K562 (cell line): ENCODE measurements at regions not wholly inside any gene's neighbourhood (a gene's known extent, or its start where the extent isn't known, plus 50 kb on each side); places are given as distances from the start of the nearest gene placed in this dataset.

ENCODE experiments used
- ARID3B ChIP-seq: fragments of 250-450 bp; sonication (Bioruptor Pico); IDR thresholded peaks from 2 replicates; pipeline ENCODE4 v1.4.0; 2020; ENCODE audit warnings: borderline replicate concordance
- ATF6 ChIP-seq: sonication (generic); formaldehyde crosslinking; IDR thresholded peaks from 2 replicates; pipeline ENCODE4 v1.4.0; 2020; ENCODE audit warnings: mild to moderate bottlenecking, missing genetic modification reagents
- BRCA1 ChIP-seq, 2 experiments: fragments of 450-650 bp in 1 of 2; sonication (generic) in 1 of 2; formaldehyde crosslinking in 1 of 2; IDR thresholded peaks; 2 replicates each; pipeline versions ENCODE4 v1.5.0 to v1.6.1; 2017 to 2020; ENCODE audit warnings: mild to moderate bottlenecking in 1 of 2, missing genetic modification reagents in 1 of 2
- CBFA2T2 ChIP-seq: fragments of 450-650 bp; conservative IDR thresholded peaks from 2 replicates; pipeline ENCODE4 v1.6.1; 2017; ENCODE audit warnings: mild to moderate bottlenecking
- DACH1 ChIP-seq: fragments of 450-650 bp; IDR thresholded peaks from 2 replicates; pipeline ENCODE4 v1.6.1; 2018; ENCODE audit not compliant: partially characterized antibody
- ESRRB ChIP-seq: fragments of 250-450 bp; sonication (Bioruptor Pico); IDR thresholded peaks from 2 replicates; pipeline ENCODE4 v1.5.0; 2020; ENCODE audit warnings: mild to moderate bottlenecking, moderate library complexity, borderline replicate concordance
- HES1 ChIP-seq: fragments of 450-650 bp; IDR thresholded peaks from 2 replicates; pipeline ENCODE4 v1.6.1; 2016; ENCODE audit warnings: low read depth, mild to moderate bottlenecking, moderate library complexity
- ILF3 ChIP-seq: fragments of 450-650 bp; IDR thresholded peaks from 2 replicates; pipeline ENCODE4 v1.6.1; 2018; ENCODE audit warnings: antibody characterized with exemption, mild to moderate bottlenecking, moderate library complexity, borderline replicate concordance
- MAFF ChIP-seq: IDR thresholded peaks from 2 replicates; pipeline ENCODE4 v1.6.1; 2012; ENCODE audit warnings: low read length, improper control_type of control experiment
- MITF ChIP-seq: IDR thresholded peaks from 2 replicates; pipeline ENCODE4 v1.6.1; 2014; ENCODE audit warnings: antibody characterized with exemption
- MTA1 ChIP-seq: fragments of 450-650 bp; IDR thresholded peaks from 2 replicates; pipeline ENCODE4 v1.6.1; 2017; ENCODE audit warnings: borderline replicate concordance
- RBM22 ChIP-seq: fragments of 200-400 bp; formaldehyde crosslinking; IDR thresholded peaks from 2 replicates; pipeline ENCODE4 v1.6.1; 2018; ENCODE audit warnings: low read length, low read depth; ENCODE audit not compliant: poor library complexity, severe bottlenecking
- SFPQ ChIP-seq: fragments of 200-400 bp; formaldehyde crosslinking; IDR thresholded peaks from 2 replicates; pipeline ENCODE4 v1.6.1; 2017; ENCODE audit warnings: mild to moderate bottlenecking, low read depth, low read length, moderate library complexity
- SOX6 ChIP-seq: fragments of 450-650 bp; IDR thresholded peaks from 2 replicates; pipeline ENCODE4 v1.6.1; 2014; ENCODE audit warnings: mild to moderate bottlenecking
- WHSC1 ChIP-seq: IDR thresholded peaks from one replicate; pipeline ENCODE4 v1.6.1; 2012; ENCODE audit warnings: low read length, control low read depth, inconsistent platforms
- ZFP30 ChIP-seq: fragments of 250-450 bp; sonication (Bioruptor Pico); IDR thresholded peaks from 2 replicates; pipeline ENCODE4 v1.8.0; 2022; ENCODE audit warnings: moderate library complexity, mild to moderate bottlenecking, inconsistent platforms, borderline replicate concordance
- ZNF280A ChIP-seq: fragments of 450-650 bp; IDR thresholded peaks from 2 replicates; pipeline ENCODE4 v1.6.1; 2018; ENCODE audit warnings: mild to moderate bottlenecking, low read depth; ENCODE audit not compliant: partially characterized antibody
- ZNF316 ChIP-seq: fragments of 450-650 bp; IDR thresholded peaks from 2 replicates; pipeline ENCODE4 v1.6.1; 2016
- ZNF830 ChIP-seq: fragments of 250-450 bp; sonication (Bioruptor Pico); IDR thresholded peaks from 2 replicates; pipeline ENCODE4 v1.5.0; 2021; ENCODE audit warnings: mild to moderate bottlenecking
- ZSCAN29 ChIP-seq: fragments of 450-650 bp; IDR thresholded peaks from 2 replicates; pipeline ENCODE4 v1.6.1; 2017

GRCh38 chr21:39094847-39095579 is 88.2 kb downstream of the PSMG1 start (continued):
- no peak for TF ChIP-seq ARID3B (CRISPR knock-in tag)
- TF ChIP-seq MITF: no peak
- no peak for TF ChIP-seq ATF6
- peak; percentile 99 for TF ChIP-seq HES1
- no peak for TF ChIP-seq BRCA1 (IDR thresholded peaks at IDR 0.05)
- no peak for TF ChIP-seq BRCA1 (CRISPR knock-in tag; IDR thresholded peaks at IDR 0.05)
- no peak for TF ChIP-seq ZSCAN29
- TF ChIP-seq RBM22: no peak
- no peak for TF ChIP-seq SFPQ
- TF ChIP-seq MAFF: peak; percentile 86
- TF ChIP-seq ZNF830: no peak
- TF ChIP-seq ZNF280A: no peak
- TF ChIP-seq MTA1: peak; percentile 75
- TF ChIP-seq DACH1: no peak
- TF ChIP-seq SOX6: peak; percentile 96
- peak; percentile 61; the same call in 1 of the 2 replicates for TF ChIP-seq CBFA2T2
- TF ChIP-seq ESRRB (CRISPR knock-in tag): no peak
- TF ChIP-seq ZNF316: peak; percentile 99
- no peak for TF ChIP-seq ZFP30 (CRISPR knock-in tag)
- no peak for TF ChIP-seq ILF3
- no peak for TF ChIP-seq WHSC1
